ENCODE measurements at regions not wholly inside any gene's neighbourhood (a gene's known extent, or its start where the extent isn't known, plus 50 kb on each side); places are given as distances from the start of the nearest gene placed in this dataset.

GRCh38 chr19:34120846-34121639 lies 51.3 kb upstream of the LSM14A start:
- Mint-ChIP-seq H3K9me3 (ENCODE audit: unreplicated experiment) (no peaks in the 10 kb centered on the region), H3K27ac (ENCODE audit: unreplicated experiment) (no peak overlapping the region), H3K27me3 (ENCODE audit: insufficient read depth, unreplicated experiment) (peaks cover 11% of the 10 kb centered on the region), H3K36me3 (ENCODE audit: insufficient read depth, unreplicated experiment) (no peaks in the 10 kb centered on the region), H3K4me3 (ENCODE audit: unreplicated experiment) (no peak overlapping the region), H3K4me1 (ENCODE audit: low read depth, unreplicated experiment) (no peaks in the 10 kb centered on the region)
- Histone ChIP-seq H3K36me3 (ENCODE audit: control insufficient read depth, insufficient read depth, low read length) (no peaks in the 10 kb centered on the region), H3K4me1 (no peaks in the 10 kb centered on the region), H3K4me3 (ENCODE audit: low read depth, low read length) (no peak overlapping the region), H3K27me3 (replicated peaks; ENCODE audit: control insufficient read depth, insufficient read depth, low read length) (no peaks in the 10 kb centered on the region), H3K9me3 (no peaks in the 10 kb centered on the region)
- ChIA-PET POLR2A (no interaction called here), CTCF (interaction anchor here (1.0 to 3.5 kb wide), 2 partner anchors 25 to 343 kb away, joined by 4 to 16 read pairs; no protein-coding TSS in a partner anchor)
- no TSS peak for BruUV-seq (replicated peaks)
- peak in 1 of 2 experiments; percentile 62 for DNase-seq
- TF ChIP-seq CTCF (IDR thresholded peaks at IDR 0.05; ENCODE audit: insufficient read depth in 1 of 2, low read depth in 1 of 2, low read length in 1 of 2, severe bottlenecking in 1 of 2, unreplicated experiment in 1 of 2), result peak; percentile 86 to 87
- intact Hi-C loops (cut with micrococcal nuclease; ENCODE audit: unreplicated experiment), result loop anchor here (1.0 kb wide), 1 partner anchor 24 kb away; no protein-coding TSS in a partner anchor

All from Caco-2 (cell line).